KOPT-K1 (cell line): ENCODE measurements at regions not wholly inside any gene's neighbourhood (a gene's known extent, or its start where the extent isn't known, plus 50 kb on each side); places are given as distances from the start of the nearest gene placed in this dataset.

Experiments used
- H3K27ac ChIP-seq: fragments of 200-600 bp; sonication (generic); 2 replicates; pipeline ENCODE4 v1.5.1; 2016; ENCODE audit warnings: antibody characterized with exemption, mild to moderate bottlenecking, low read depth, low read length; ENCODE audit not compliant: poor library complexity, severe bottlenecking
- H3K36me3 ChIP-seq: fragments of 200-600 bp; sonication (generic); 2 replicates; pipeline ENCODE4 v1.5.1; 2017; ENCODE audit warnings: antibody characterized with exemption, mild to moderate bottlenecking, low read length, moderate library complexity; ENCODE audit not compliant: insufficient read depth
- H3K9me3 ChIP-seq: fragments of 200-600 bp; sonication (generic); 2 replicates; pipeline ENCODE4 v1.5.1; 2017; ENCODE audit warnings: antibody characterized with exemption, low read length, mild to moderate bottlenecking; ENCODE audit not compliant: insufficient read depth, poor library complexity, severe bottlenecking

GRCh38 chr1:209383422-209383821 is 200.1 kb upstream of the CAMK1G start:
- no peak overlapping the region for H3K27ac ChIP-seq
- no peaks in the 10 kb centered on the region for H3K9me3 ChIP-seq
- no peaks in the 10 kb centered on the region for H3K36me3 ChIP-seq

DNA sequence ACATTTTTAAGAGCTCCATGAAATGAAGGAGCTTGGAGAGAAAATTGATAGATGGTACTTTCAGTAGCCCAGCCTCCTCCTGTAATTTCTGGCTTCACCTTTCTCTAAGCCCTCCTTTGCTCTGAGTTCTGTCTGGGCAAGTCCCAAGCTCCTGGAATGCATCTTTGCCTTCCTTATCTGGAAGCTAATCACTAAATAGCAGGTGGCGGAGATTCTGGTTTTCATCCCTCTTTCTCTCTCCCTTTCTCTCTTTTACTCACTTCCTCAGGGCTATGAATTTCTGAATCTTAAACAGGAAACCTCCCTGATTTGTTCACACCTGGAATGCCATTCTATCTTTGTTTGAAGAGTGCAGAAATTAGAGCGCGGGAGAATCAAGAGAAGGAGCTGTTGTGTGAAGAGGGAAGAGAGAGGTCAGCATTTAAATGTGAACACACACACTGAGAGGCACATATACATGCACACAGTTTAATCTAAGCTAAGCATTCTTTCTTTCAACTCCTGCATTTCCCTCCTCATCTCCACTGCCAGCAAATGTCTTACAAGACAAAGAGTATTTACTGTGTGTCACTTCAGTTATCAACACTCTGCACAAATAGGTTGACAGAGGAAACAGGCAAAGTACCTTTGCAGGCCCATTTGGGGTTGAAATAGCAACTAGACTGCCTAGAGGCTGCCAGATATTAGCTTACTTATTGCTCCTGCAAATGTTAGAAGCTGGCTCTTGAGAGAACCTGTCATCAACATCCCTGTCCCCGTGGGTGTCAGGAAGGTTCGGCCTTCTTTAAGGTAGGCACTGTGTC is 199.4 kb upstream of the CAMK1G start:
- H3K27ac ChIP-seq, result no peak overlapping the region
- no peaks in the 10 kb centered on the region for H3K9me3 ChIP-seq
- H3K36me3 ChIP-seq, result no peaks in the 10 kb centered on the region

DNA sequence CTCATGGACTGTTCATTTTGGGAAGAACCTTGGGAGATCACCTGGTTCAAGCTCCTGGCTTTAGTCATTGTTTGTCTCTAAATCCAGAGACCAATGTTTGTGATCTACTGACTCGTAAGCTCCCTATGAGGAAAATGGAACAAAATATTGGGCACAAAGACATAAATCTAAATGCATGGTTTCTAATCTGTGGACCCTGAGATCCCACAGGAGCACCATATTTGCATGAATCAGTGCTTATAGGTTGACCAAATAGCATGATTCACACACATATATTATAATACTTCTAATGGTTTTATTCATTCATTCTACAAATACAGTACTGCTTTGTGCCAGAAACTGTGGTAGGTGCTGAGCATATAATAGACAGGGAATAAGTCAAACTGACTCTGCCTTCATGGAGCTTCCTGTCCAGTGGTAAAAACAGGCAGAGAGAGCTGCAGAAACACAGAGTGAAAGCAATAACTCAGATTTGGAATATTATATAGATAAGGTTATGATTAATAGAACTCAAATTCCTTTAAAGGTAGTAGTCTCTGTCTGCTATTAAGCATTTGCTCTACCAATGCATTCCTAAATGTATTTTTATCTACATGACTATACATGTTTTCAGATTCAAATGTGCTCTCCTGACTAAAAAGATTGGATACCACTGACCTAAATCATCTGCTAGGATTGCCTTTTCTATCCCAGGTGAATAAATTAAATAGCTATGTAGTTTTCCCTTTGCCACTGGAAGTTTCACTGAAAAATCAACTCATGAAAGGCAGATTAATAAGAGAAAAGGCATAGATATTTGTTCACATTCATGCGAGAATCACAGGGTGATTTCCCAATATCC is 198.6 kb upstream of the CAMK1G start:
- no peaks in the 10 kb centered on the region for H3K36me3 ChIP-seq
- H3K27ac ChIP-seq, result no peak overlapping the region
- H3K9me3 ChIP-seq, result no peaks in the 10 kb centered on the region

GRCh38 chr1:209386156-209386555 is 197.4 kb upstream of the CAMK1G start:
- Histone ChIP-seq H3K9me3 (no peaks in the 10 kb centered on the region), H3K27ac (no peak overlapping the region), H3K36me3 (no peaks in the 10 kb centered on the region)

DNA sequence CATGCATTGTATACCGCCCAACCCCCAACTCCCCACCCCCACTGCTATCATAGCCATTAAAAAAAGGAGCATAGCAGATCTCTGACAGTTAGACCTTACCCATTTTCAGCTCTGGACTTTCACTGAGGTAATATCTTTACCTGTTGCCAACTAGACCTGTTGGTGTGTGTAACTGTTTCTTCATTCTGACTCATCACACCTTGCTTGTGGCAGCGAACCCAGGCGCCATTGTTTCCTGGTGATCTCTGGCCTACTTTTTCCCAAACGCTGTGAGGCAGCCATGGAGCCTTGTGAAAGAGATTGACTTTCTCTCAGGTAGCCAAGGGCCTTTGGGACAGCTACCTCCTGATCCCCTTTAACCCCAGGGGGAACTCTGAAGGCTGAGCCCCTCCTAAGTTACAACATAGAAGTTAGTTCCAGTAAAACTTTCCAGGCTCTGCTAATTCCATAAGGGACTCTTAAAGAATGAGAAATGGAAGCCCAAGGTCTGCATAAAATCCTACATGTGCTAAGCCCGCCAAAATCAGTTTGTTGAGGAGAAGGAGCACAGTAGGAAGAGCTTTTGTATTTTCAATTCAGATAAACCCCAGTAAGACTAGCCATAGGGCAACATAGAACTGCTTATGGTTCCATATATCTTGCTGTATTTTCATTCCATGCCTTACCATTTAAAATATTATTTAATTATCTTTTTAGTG is 196.1 kb upstream of the CAMK1G start:
- H3K27ac ChIP-seq, result no peak overlapping the region
- H3K36me3 ChIP-seq, result no peaks in the 10 kb centered on the region
- no peaks in the 10 kb centered on the region for H3K9me3 ChIP-seq

GRCh38 chr1:209387969-209388329 is 195.6 kb upstream of the CAMK1G start:
- Histone ChIP-seq H3K36me3 (no peaks in the 10 kb centered on the region), H3K27ac (no peak overlapping the region), H3K9me3 (no peaks in the 10 kb centered on the region)

DNA sequence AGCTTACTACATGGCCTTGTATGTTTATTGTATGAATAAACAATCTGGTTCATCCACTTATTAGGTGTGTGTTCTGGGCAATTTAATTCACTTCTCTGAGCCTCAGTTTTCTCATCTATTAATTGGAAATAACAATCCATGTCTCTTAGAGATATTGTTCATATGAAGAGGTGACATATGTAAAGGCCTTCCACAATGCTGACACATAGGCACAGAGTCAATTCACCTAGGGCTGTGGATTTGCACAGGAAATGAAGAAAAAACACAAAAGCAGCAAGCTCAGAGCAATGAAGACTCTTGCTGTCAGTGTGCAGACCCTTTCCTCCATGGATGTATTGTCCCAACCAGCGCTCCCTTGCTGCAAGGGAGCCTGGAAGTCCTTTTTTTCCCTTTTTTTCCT is 195.2 kb upstream of the CAMK1G start:
- Histone ChIP-seq H3K9me3 (no peaks in the 10 kb centered on the region), H3K36me3 (no peaks in the 10 kb centered on the region), H3K27ac (no peak overlapping the region)

DNA sequence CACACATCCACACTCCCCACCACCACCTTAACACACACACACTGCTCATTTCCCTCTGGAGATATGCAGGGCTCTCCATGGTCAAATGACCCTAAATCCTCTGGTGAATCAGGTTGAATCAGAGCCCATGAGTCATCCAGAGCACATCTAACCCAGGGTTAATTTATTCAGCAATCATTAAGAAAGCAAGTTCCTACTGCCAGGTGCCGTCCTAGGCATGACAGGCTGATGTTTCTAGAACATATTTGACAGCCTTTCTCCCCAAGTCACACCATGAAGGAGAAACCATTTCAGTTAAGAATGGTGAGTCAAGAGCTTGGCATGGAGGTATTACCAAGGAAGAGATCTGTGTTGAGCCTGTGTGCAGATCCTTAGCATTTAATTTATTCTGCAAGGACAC is 194.3 kb upstream of the CAMK1G start:
- H3K27ac ChIP-seq, result no peak overlapping the region
- no peaks in the 10 kb centered on the region for H3K36me3 ChIP-seq
- H3K9me3 ChIP-seq, result no peaks in the 10 kb centered on the region

DNA sequence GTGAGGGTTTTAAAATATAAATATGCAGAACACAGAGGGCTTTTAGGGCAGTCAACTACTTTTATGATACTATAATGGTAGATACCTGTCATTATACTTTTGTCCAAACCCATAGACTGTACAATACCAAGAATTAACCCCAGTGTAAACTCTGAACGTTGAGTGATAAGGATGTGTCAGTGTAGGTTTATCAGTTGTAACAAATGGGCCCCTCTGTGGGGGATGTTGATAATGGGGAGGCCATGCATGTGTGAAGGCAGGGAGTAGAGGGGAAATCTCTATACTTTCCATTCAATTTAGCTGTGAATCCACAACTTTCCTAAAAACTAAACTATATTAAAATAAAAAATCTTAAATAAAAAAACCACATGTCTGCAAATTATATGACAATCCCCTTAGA is 193.5 kb upstream of the CAMK1G start:
- no peak overlapping the region for H3K27ac ChIP-seq
- no peaks in the 10 kb centered on the region for H3K9me3 ChIP-seq

GRCh38 chr1:209390764-209391163 is 192.8 kb upstream of the CAMK1G start:
- no peaks in the 10 kb centered on the region for H3K9me3 ChIP-seq
- H3K36me3 ChIP-seq, result no peaks in the 10 kb centered on the region
- no peak overlapping the region for H3K27ac ChIP-seq

More for the DNA sequence above, 193.5 kb upstream of the CAMK1G start:
- H3K36me3 ChIP-seq, result no peaks in the 10 kb centered on the region

DNA sequence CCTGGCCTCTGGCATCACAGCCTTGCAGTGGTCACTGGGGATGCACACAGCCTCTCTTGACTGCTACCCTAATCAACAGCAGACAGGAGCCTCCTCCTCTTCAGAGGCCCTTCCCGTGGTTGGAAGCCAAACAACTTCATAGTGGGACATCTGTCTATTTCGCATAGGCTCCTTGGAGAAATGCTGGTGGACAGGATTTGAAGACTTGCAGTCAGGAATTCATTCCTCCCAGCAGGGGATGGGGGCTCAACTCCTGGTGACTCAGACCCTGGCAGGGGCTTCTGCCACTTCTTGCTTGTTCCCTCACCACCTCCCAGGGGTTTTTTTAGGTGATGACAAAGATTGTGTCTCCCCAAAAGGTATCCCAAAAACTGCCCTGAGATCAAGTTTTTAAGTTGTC is 191.7 kb upstream of the CAMK1G start:
- Histone ChIP-seq H3K9me3 (no peaks in the 10 kb centered on the region), H3K27ac (no peak overlapping the region), H3K36me3 (no peaks in the 10 kb centered on the region)

- no peaks in the 10 kb centered on the region for H3K36me3 ChIP-seq
- H3K27ac ChIP-seq, result no peak overlapping the region
- no peaks in the 10 kb centered on the region for H3K9me3 ChIP-seq
Measured at GRCh38 chr1:209395169-209395568, 188.3 kb upstream of the CAMK1G start.

DNA sequence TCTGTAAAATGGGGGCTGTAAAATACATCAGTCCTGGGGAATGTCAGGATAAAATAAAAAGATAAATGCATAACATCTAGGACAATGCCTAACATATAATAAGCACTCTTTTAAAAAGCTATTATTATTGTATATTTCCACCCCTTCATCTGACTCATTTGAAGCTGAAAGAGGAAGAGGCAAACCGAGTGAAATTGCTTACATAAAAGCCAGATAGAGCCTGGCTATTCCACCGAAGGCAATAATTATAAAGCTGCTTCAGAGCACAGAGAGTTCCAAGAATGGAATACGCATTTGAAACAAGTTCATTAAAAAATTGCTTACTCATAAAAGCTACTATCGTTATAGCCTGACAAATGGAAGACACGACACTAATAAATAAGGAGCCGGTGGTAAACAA is 186.1 kb upstream of the CAMK1G start:
- Histone ChIP-seq H3K27ac (no peak overlapping the region), H3K9me3 (no peaks in the 10 kb centered on the region), H3K36me3 (no peaks in the 10 kb centered on the region)

- no peak overlapping the region for H3K27ac ChIP-seq
- no peaks in the 10 kb centered on the region for H3K36me3 ChIP-seq
- H3K9me3 ChIP-seq, result no peaks in the 10 kb centered on the region
Measured at GRCh38 chr1:209397910-209398309, 185.6 kb upstream of the CAMK1G start.

GRCh38 chr1:209398313-209398991 is 185.1 kb upstream of the CAMK1G start:
- Histone ChIP-seq H3K9me3 (no peaks in the 10 kb centered on the region), H3K36me3 (no peaks in the 10 kb centered on the region), H3K27ac (no peak overlapping the region)
